SK-N-MC (cell line): ENCODE measurements at regions not wholly inside any gene's neighbourhood (a gene's known extent, or its start where the extent isn't known, plus 50 kb on each side); places are given as distances from the start of the nearest gene placed in this dataset.

ENCODE experiments used
- EZH2 ChIP-seq: fragments of 200-600 bp; sonication (generic); IDR thresholded peaks from one replicate; pipeline ENCODE4 v1.6.1; 2017; ENCODE audit warnings: antibody characterized with exemption
- POLR2AphosphoS5 ChIP-seq: IDR thresholded peaks from 2 replicates; pipeline ENCODE4 v1.6.1; 2012; ENCODE audit warnings: mild to moderate bottlenecking, low read depth, low read length, borderline replicate concordance

- TF ChIP-seq POLR2AphosphoS5 (no peak), EZH2 (no peak)
Observed at GRCh38 chr7:84281518-84281917, 86.9 kb upstream of the SEMA3A start.
